Activated T-helper 17 cell treated with anti-CD3 and anti-CD28 coated beads, Interleukin-2, amount 50 U/mL, for 72 hours (primary cell): ENCODE measurements at regions not wholly inside any gene's neighbourhood (a gene's known extent, or its start where the extent isn't known, plus 50 kb on each side); places are given as distances from the start of the nearest gene placed in this dataset.

Source experiments
- ATAC-seq: fragments of 150-1000 bp; cut with Tn5 transposase; replicated peaks from 2 replicates; pipeline ENCODE4 v1.10.0; 2021; ENCODE audit warnings: mild to moderate bottlenecking, moderate library complexity
- H3K27ac Mint-ChIP-seq: one replicate; pipeline ENCODE4 v1.8.0; 2022; ENCODE audit warnings: mixed read lengths
- H3K27me3 Mint-ChIP-seq: one replicate; pipeline ENCODE4 v1.8.0; 2022; ENCODE audit warnings: mixed read lengths
- H3K36me3 Mint-ChIP-seq: one replicate; pipeline ENCODE4 v1.8.0; 2022; ENCODE audit warnings: low read depth, mild to moderate bottlenecking, mixed read lengths
- H3K4me1 Mint-ChIP-seq: one replicate; pipeline ENCODE4 v1.8.0; 2022; ENCODE audit warnings: mixed read lengths
- H3K4me3 Mint-ChIP-seq: one replicate; pipeline ENCODE4 v1.8.0; 2022; ENCODE audit warnings: mild to moderate bottlenecking, mixed read lengths
- H3K9me3 Mint-ChIP-seq: one replicate; pipeline ENCODE4 v1.8.0; 2022; ENCODE audit warnings: mixed read lengths

DNA sequence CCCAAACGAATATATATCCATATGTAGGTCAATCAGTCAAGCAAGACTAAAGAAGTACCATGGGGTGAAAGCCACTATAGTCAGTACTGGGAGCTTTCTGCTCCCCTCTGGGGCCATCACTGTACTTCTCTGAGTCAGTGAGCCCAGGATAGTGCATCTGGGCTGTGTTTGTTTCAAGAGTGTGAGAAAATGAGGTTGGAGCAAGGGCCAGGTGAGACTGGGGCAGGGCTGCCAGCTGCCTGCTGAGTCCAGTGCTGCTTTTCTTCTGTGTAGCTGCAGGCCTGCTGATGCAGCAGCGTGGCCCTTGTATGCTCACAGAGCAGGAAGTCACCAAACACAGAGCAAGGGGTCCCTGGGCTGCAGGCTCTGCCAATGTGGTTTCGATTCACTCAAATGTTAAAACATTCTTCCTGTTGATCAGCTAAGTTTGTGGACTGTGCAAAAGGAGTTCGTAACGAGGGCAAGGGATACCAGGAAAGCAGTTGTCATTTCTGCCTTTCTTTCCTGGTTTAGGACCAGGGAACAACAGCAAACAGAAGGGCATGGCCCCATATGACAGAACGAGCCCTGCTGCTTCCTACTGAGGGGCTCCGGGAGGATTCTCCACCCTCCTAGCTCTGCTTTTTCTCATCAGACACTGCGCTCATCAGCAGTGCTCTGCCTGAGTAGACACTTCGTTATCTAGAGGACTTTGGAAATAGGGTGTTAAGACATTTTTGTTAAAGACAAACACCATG lies 65.4 kb upstream of the TNS3 start:
- ATAC-seq = no peak
- H3K27ac Mint-ChIP-seq = no peak overlapping the region
- no peak overlapping the region for H3K4me3 Mint-ChIP-seq

DNA sequence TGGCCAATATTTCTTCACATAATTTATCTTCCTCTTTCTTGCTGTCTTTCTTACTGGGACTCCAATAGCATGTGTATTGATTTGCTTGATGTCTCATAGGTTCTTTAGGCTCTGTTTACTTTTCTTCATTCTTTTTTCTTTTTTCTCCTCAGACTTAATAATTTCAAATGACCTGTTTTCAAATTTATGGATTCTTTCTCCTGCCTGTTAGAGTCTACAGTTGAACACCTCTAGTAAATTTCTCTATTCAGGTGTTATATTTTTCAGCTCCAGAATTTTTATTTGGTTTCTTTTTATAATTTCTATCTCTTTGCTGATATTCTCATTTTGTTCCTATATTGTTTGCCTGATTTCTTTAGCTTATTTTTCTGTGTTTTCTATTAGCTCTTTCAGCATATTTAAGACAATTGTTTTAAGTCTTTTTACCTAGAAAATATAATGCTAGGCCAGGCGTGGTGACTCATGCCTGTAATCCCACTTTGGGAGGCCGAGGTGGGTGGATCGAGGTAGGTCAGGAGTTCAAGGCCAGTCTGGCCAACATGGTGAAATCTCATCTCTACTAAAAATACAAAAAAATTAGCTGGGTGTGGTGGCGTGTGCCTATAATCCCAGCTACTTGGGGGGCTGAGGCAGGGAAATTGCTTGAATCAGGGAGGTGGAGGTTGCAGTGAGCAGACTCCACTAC lies 61.9 kb upstream of the TNS3 start:
- ATAC-seq = no peak
- Mint-ChIP-seq H3K36me3 (no peaks in the 10 kb centered on the region), H3K4me3 (no peak overlapping the region), H3K27ac (no peak overlapping the region), H3K4me1 (no peaks in the 10 kb centered on the region), H3K27me3 (no peaks in the 10 kb centered on the region), H3K9me3 (peaks cover 6% of the 10 kb centered on the region)

More for the DNA sequence above, 65.4 kb upstream of the TNS3 start:
- Mint-ChIP-seq H3K36me3 (no peaks in the 10 kb centered on the region), H3K4me1 (no peaks in the 10 kb centered on the region), H3K27me3 (no peaks in the 10 kb centered on the region), H3K9me3 (peaks cover 6% of the 10 kb centered on the region)

DNA sequence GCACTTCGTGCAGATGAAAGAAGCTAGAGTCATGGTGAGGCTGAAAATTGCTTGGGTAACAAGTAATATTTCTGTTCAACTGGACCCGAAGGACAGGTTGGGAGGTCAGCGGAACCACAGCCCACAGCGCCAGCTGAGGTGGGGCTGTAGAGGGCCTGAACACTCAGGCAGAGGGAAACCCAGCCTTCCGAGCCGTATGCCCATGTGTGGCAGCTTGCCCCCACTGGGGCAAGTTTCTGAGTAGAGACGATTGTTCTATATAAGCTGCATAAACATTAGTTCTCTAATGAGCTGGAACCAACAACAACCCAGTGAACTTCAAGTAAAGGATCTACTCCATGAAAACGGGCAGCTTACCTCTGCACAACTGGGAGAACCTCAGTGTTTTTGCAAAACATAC lies 58.4 kb upstream of the TNS3 start:
- no peak for ATAC-seq
- Mint-ChIP-seq H3K27me3 (no peaks in the 10 kb centered on the region), H3K36me3 (no peaks in the 10 kb centered on the region), H3K27ac (no peak overlapping the region), H3K4me1 (no peaks in the 10 kb centered on the region), H3K4me3 (no peak overlapping the region), H3K9me3 (peaks cover 6% of the 10 kb centered on the region)

DNA sequence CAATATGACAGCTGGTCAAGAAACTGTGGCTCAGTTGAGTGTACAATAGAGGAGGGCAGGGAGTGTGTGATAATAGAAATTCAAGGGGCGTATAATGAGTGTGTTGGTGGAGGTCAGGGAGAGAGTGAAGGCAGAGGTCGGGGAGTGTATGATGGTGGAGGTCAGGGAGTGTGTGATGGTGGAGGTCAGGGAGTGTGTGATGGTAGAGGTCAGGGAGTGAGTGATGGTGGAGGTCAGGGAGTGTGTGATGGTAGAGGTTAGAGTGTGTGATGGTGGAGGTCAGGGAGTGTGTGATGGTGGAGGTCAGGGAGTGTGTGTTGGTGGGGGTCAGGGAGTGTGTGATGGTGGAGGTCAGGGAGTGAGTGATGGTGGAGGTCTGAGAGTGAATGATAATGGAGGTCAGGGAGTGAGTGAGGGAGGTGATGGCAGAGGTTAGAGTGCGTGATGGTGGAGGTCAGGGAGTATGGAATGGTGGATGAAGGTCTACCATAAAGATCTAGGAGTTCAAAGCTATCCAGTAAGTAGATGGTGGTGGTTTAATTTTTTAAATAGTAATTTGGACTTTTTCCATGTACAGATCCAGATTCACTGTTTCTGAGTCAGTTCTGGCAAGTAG lies 57.7 kb upstream of the TNS3 start:
- H3K27me3 Mint-ChIP-seq = no peaks in the 10 kb centered on the region
- no peak overlapping the region for H3K27ac Mint-ChIP-seq
- H3K4me3 Mint-ChIP-seq = no peak overlapping the region
- H3K9me3 Mint-ChIP-seq = peaks cover 6% of the 10 kb centered on the region
- H3K36me3 Mint-ChIP-seq = no peaks in the 10 kb centered on the region
- H3K4me1 Mint-ChIP-seq = no peaks in the 10 kb centered on the region
- ATAC-seq = no peak

DNA sequence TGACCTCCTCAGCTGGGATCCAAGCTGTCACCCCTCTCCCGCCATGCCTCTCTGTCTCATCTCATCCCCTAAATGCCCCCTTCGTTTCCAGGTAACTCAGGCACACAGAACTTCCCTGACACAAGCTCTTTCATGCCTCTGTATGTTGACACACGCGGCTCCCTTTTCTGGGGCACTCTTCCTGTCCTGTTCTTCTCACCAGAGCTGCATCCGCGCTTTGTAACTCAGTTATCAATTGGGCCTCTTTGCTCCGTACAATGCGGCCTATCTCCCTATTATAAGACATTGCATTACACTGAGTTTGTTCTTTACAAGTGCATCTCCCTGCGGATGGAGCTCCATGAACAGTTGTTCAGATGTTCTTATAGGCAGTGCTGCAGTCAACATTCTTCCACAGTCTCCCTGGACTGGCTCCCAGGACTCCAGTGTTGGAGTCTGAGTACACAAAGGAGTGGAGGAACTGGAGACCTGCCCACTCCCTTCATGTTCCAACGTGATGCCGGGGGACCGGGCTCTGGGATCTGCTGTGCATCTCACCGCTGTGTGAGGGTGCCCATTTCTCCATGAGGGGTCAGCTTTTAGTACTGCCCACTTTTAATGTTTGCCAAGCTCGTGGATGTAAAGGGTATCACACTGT lies 56.9 kb upstream of the TNS3 start:
- no peaks in the 10 kb centered on the region for H3K4me1 Mint-ChIP-seq
- no peak overlapping the region for H3K4me3 Mint-ChIP-seq
- H3K9me3 Mint-ChIP-seq = peaks cover 4% of the 10 kb centered on the region
- no peaks in the 10 kb centered on the region for H3K36me3 Mint-ChIP-seq
- H3K27ac Mint-ChIP-seq = no peak overlapping the region
- no peaks in the 10 kb centered on the region for H3K27me3 Mint-ChIP-seq
- ATAC-seq = no peak

DNA sequence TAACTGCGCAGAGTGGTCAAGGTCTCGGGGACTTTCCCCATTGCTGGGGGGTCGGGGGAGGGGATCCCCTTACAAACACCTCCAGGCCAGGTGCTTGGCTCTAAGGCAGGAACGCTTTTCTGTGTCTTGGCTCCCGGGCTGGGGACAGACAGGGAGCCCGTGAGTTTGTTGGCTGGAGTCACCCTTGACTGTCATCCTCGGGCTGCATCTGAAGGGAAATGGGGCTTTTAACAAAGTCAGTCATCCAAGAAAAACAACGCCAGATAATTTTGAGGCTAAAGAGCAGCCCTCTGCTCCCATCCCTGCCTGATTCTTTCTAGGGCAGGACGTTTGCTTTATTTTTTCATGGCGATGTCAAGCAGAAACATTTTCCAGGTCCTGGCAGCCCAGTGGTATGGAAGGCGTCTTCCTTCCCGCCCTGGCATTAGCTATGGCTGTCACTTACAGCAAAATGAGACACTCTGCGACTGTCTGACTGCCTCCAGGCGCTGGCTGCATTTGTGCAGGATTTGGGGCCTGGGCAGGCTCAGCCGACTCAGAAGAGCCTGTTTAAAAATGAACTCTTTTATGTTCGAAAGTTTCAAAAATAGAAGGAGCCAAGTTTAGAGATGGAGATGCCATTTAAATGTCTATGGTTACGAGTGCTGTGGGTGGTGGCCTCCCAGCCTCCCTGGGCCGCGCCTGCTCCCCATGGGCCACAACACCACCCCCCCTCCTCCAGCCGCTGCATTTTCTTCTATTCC lies 54.7 kb upstream of the TNS3 start:
- no peak for ATAC-seq
- H3K9me3 Mint-ChIP-seq = no peaks in the 10 kb centered on the region
- no peaks in the 10 kb centered on the region for H3K4me1 Mint-ChIP-seq
- no peak overlapping the region for H3K4me3 Mint-ChIP-seq
- no peaks in the 10 kb centered on the region for H3K27me3 Mint-ChIP-seq
- H3K27ac Mint-ChIP-seq = no peak overlapping the region
- no peaks in the 10 kb centered on the region for H3K36me3 Mint-ChIP-seq

DNA sequence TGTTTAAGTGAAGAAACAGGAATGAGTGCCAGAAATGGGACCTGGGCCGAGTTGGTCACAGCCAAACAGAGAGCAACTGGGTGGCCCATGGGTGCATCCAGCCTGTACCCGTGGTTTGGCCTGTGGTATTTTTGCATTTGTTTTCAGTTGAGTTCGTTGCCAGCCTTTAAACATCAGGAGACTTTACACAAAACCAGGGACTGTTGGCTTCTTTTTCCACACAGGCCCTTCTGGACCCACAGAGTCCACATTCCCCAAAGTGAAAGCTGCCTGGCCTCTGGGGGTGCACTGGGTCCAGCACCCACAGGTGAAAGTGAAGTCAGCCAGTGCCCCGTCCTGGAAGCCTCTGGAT lies 54.1 kb upstream of the TNS3 start:
- no peaks in the 10 kb centered on the region for H3K9me3 Mint-ChIP-seq
- H3K4me1 Mint-ChIP-seq = no peaks in the 10 kb centered on the region
- H3K4me3 Mint-ChIP-seq = no peak overlapping the region
- H3K27ac Mint-ChIP-seq = no peak overlapping the region
- H3K27me3 Mint-ChIP-seq = no peaks in the 10 kb centered on the region
- no peaks in the 10 kb centered on the region for H3K36me3 Mint-ChIP-seq
- ATAC-seq = no peak

DNA sequence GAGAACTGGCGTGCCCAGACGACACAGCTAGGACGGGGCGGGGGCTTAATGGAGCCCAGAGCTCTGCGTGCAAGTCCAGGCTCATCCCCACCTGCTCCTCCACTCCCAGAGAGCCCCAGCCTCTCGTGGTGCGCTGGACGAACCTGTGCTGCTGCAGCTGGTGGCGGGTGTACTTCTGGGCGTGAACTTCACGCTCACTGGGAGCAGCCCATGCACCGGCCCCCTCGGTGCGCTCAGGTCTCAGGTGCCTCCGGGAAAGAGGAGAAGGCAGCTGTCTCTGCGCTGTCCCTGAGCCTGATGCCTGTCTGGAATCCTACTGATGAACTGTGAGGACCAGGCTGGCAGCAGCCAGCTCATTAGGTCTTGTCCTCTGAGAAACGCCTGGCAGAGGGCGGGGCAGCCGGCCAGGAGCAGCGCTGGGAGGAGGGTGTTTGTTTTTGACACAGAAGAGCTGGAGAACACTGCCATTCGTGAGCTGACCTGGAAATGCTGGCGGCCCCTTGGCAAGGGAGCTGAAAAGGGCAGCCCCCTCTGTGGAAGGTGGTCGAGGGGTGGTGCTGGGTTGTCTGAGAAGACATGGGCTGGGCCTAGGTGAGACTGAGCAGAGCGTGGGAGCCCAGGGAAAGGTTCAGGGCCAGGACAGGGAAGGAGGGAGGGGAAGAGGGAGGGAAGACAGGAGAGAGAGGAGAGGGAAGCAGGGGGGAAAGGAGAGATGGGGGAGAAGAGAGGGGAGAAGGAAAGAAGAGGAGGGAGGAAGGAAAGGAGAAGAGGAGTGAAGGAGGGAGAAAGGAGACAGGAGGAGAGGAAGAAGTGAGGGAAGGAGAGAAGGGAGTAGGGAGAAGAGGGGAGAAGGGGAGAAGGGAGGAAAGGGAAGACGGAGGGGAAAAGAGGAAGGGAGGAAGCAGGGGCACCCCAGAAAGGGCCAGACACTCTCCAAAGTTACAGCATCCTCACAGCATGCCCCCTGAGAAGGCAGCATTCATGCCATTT lies 53.5 kb upstream of the TNS3 start:
- no peaks in the 10 kb centered on the region for H3K27me3 Mint-ChIP-seq
- no peak for ATAC-seq
- no peaks in the 10 kb centered on the region for H3K9me3 Mint-ChIP-seq
- H3K36me3 Mint-ChIP-seq = no peaks in the 10 kb centered on the region
- no peaks in the 10 kb centered on the region for H3K4me1 Mint-ChIP-seq
- H3K4me3 Mint-ChIP-seq = no peak overlapping the region
- no peak overlapping the region for H3K27ac Mint-ChIP-seq

DNA sequence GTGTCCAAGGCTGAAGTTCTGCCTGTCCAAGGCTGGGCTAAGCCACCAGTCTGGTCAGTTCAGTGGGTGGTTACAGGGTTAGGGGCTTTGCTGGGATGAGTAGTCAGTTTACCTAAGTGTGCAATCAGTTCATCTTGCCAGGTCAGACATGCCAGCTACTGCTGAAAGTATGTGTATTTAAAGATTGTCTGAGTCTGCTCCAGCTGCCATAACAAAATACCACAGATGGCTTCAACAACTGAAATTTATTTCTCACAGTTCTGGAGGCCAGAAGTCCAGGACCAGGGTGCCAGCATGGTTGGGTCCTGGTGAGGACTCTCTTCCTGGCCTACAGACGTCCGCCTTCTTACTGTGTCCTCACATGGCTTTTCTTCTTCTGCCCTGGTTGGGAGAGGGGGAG lies 52.4 kb upstream of the TNS3 start:
- Mint-ChIP-seq H3K4me3 (no peak overlapping the region), H3K27me3 (no peaks in the 10 kb centered on the region), H3K4me1 (no peaks in the 10 kb centered on the region), H3K9me3 (no peaks in the 10 kb centered on the region), H3K27ac (no peak overlapping the region), H3K36me3 (no peaks in the 10 kb centered on the region)
- ATAC-seq = no peak

DNA sequence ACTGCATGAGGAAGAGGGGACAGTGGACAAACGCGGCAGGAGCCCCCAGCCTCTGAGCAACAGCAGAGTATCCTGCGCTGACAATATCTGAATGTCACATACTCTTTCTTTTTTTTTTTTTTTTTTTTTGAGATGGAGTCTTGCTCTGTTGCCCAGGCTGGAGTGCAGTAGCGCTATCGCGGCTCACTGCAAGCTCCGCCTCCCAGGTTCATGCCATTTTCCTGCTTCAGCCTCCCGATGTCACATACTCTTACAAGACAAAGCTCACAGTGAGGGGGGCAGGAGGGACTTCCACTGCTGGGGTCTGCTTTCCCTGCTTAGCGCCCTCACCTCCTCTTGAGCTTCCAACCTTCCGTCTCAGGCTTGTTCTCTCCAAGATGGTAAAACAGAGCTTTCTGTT lies 51.2 kb upstream of the TNS3 start:
- Mint-ChIP-seq H3K9me3 (no peaks in the 10 kb centered on the region), H3K27me3 (no peaks in the 10 kb centered on the region), H3K4me3 (no peak overlapping the region), H3K4me1 (no peaks in the 10 kb centered on the region), H3K27ac (no peak overlapping the region), H3K36me3 (no peaks in the 10 kb centered on the region)
- ATAC-seq = no peak
